Rectal smooth muscle tissue (tissue), 1 donor: ENCODE measurements at regions not wholly inside any gene's neighbourhood (a gene's known extent, or its start where the extent isn't known, plus 50 kb on each side); places are given as distances from the start of the nearest gene placed in this dataset.

Source experiments
- H3K27ac ChIP-seq: one replicate; pipeline ENCODE4 v1.7.0; 2013; ENCODE audit warnings: low read depth, low read length, inconsistent platforms
- H3K27me3 ChIP-seq: one replicate; pipeline ENCODE4 v1.7.0; 2013; ENCODE audit warnings: low read length; ENCODE audit not compliant: control insufficient read depth, insufficient read depth
- H3K36me3 ChIP-seq: one replicate; pipeline ENCODE4 v1.7.0; 2013; ENCODE audit warnings: low read length; ENCODE audit not compliant: control insufficient read depth, insufficient read depth
- H3K4me1 ChIP-seq: one replicate; pipeline ENCODE4 v1.7.0; 2013; ENCODE audit warnings: low read length; ENCODE audit not compliant: control insufficient read depth, insufficient read depth
- H3K4me3 ChIP-seq: one replicate; pipeline ENCODE4 v1.7.0; 2013; ENCODE audit warnings: low read length
- H3K9ac ChIP-seq: one replicate; pipeline ENCODE4 v1.7.0; 2013; ENCODE audit warnings: low read length

DNA sequence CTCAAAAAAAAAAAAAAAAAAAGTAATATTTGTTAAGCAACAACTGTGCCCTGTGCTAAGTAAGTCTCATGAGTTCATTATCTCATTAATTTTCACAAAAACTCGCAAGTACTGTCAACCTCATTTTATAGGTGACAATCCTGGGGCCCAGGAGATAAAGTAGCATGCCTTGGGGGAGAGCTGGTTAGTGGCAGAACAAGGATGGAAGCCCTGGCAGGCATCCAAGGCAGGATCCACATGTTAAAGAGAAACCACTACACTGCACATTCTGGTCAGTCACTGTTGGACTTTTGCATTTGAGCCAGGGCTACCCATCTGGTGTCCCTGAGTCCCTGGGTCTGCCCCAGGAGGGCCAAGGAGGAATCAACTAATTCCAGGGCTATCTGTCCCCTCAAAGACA is 54.6 kb downstream of the ZFP36L2 start:
- no peaks in the 10 kb centered on the region for H3K36me3 ChIP-seq
- no peak overlapping the region for H3K9ac ChIP-seq
- H3K27ac ChIP-seq: no peak overlapping the region
- no peaks in the 10 kb centered on the region for H3K27me3 ChIP-seq
- H3K4me1 ChIP-seq: no peaks in the 10 kb centered on the region
- no peak overlapping the region for H3K4me3 ChIP-seq

GRCh38 chr2:43170405-43171105 is 55.9 kb downstream of the ZFP36L2 start:
- Histone ChIP-seq H3K4me3 (no peak overlapping the region), H3K9ac (peak overlapping the region; percentile 27), H3K36me3 (no peaks in the 10 kb centered on the region), H3K27ac (no peak overlapping the region), H3K4me1 (no peaks in the 10 kb centered on the region), H3K27me3 (no peaks in the 10 kb centered on the region)

DNA sequence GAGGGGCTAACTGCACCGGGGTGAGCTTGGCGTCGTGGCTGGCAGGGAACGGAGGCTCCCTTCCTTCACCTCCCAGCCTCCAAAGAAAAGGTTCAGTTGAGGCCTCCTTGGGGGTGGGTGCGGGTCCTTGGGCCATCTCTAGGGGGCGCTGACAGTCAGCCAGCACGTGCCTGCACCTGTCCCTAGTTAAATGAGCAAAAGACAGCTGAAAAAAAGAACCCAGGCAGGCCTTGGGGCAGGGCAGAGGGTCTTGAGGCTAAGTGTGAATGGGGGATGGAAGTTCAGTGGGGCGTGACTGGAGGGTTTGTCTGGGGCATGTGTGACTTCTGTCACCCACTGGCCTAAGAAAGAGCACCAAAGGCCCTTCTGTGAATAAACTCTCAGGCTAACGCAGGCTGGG is 56.4 kb downstream of the ZFP36L2 start:
- no peaks in the 10 kb centered on the region for H3K4me1 ChIP-seq
- H3K36me3 ChIP-seq: no peaks in the 10 kb centered on the region
- H3K27ac ChIP-seq: no peak overlapping the region

GRCh38 chr2:43169099-43169945 is 57.1 kb downstream of the ZFP36L2 start:
- Histone ChIP-seq H3K4me1 (no peaks in the 10 kb centered on the region), H3K9ac (peak overlapping the region; percentile 32), H3K4me3 (peak overlapping the region; percentile 39), H3K27me3 (no peaks in the 10 kb centered on the region), H3K27ac (peak overlapping the region; percentile 20), H3K36me3 (no peaks in the 10 kb centered on the region)

More for the DNA sequence above, 56.4 kb downstream of the ZFP36L2 start:
- H3K9ac ChIP-seq: no peak overlapping the region
- H3K27me3 ChIP-seq: no peaks in the 10 kb centered on the region
- no peak overlapping the region for H3K4me3 ChIP-seq

DNA sequence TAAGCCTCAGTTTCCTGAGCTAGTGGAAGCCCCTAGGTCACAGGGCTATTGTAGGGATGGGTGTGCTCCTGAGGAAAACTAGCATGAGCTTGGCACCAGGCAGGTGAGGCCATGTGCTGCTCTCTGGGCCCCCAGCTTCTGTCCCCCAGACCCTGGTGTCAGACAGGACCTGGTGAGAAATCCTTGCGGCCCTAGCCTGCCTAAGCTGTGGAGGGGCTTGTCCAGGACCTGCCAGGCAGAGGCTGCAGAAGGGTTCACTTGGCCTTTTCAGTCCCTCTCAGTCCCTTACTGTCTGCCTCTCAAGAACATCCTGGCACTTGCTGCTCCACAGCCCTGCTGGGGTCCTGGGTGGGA is 58.4 kb downstream of the ZFP36L2 start:
- Histone ChIP-seq H3K27ac (no peak overlapping the region), H3K4me1 (no peaks in the 10 kb centered on the region), H3K9ac (peak overlapping the region; percentile 24), H3K4me3 (no peak overlapping the region), H3K27me3 (no peaks in the 10 kb centered on the region), H3K36me3 (no peaks in the 10 kb centered on the region)

DNA sequence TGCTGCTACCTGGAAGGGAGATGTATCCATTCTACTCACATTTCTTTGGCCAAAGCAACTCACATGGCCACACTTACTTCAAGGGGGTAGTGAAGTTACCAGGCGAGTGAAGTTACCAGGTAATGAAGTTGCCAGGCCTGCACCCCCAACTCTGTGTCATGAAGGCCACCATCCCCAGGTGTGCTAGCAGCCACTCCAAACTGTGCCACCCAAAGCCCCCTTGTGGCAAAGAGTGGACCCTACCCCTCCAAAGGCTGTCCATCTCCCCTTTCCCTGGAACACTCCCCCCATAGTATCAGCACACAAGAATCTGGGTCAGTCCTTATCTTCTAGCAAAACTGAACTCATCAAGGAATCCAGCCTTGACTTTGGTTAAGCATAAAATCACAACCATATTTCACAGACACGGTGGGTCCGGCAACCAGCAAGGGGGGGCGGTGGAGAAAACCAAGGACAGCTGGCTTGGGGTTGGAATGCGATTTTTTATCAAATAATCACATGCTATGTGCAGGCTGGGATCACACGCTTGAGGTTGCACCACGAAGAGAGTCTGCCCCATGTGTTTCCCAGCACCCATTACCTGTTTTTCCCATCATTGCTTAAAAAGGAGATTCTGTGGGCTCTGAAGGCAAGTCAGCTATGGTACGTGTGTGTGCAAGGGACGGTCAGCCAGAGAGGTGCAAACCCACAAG is 60.9 kb downstream of the ZFP36L2 start:
- Histone ChIP-seq H3K27ac (no peak overlapping the region), H3K9ac (no peak overlapping the region)

DNA sequence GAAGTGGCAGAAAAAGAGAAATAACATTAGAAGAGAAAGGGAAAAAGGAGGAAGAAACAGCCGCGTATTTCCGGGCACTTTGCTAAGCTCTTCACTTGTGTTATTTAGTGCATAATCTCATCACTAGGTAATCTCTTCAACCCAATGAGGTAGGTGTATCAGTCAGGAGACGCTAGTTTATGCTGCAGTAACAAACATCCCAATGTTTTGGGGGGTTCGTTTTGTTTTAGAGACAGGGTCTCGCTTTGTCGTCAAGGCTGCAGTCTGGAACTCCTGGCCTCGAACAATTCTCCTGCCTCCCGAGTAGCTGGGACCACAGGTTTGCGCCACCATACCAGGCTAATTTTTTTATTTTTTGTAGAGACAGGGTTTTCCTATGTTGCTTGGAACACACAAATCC is 61.7 kb downstream of the ZFP36L2 start:
- no peak overlapping the region for H3K27ac ChIP-seq
- H3K9ac ChIP-seq: no peak overlapping the region
- no peaks in the 10 kb centered on the region for H3K36me3 ChIP-seq
- no peak overlapping the region for H3K4me3 ChIP-seq
- H3K4me1 ChIP-seq: no peaks in the 10 kb centered on the region
- no peaks in the 10 kb centered on the region for H3K27me3 ChIP-seq

More for the DNA sequence above, 60.9 kb downstream of the ZFP36L2 start:
- H3K4me1 ChIP-seq: no peaks in the 10 kb centered on the region
- H3K4me3 ChIP-seq: no peak overlapping the region
- H3K27me3 ChIP-seq: no peaks in the 10 kb centered on the region
- H3K36me3 ChIP-seq: no peaks in the 10 kb centered on the region

DNA sequence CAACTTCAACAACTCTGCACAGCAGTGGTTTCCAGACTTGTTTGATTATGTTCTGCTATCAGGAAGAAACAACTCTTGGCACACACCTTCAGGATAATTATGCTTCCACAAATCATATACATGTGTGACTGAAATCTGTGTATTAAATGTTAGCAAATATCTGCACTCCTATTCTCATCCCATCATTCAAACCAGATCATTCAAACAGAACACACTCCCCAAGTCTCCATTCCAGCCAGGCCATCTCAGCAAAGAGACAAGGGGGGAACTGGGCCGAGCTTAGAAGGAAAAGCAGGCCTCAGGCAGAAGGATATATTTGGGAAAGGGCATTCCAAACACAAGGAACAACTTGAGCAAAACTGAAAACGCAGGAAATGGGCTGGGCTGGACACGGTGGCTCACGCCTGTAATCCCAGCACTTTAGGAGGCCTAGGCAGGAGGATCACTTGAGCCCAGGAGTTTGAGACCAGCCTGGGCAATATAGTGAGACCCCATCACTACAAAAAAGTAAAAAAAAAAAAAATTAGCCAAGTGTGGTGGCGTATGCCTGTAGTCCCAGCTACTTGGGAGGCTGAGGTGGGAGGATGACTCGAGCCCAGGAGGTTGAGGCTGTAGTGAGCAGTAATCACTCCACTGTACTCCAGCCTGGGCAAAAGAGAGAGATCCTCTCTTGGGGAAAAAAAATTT is 62.7 kb downstream of the ZFP36L2 start:
- H3K36me3 ChIP-seq: no peaks in the 10 kb centered on the region
- no peak overlapping the region for H3K9ac ChIP-seq
- H3K4me3 ChIP-seq: no peak overlapping the region
- H3K27ac ChIP-seq: no peak overlapping the region
- H3K27me3 ChIP-seq: no peaks in the 10 kb centered on the region
- peaks cover 7% of the 10 kb centered on the region for H3K4me1 ChIP-seq

GRCh38 chr2:43162511-43162776 is 64.0 kb downstream of the ZFP36L2 start:
- H3K36me3 ChIP-seq: no peaks in the 10 kb centered on the region
- H3K4me3 ChIP-seq: peak overlapping the region; percentile 0
- peaks cover 17% of the 10 kb centered on the region for H3K4me1 ChIP-seq
- no peak overlapping the region for H3K27ac ChIP-seq
- H3K9ac ChIP-seq: no peak overlapping the region
- no peaks in the 10 kb centered on the region for H3K27me3 ChIP-seq

DNA sequence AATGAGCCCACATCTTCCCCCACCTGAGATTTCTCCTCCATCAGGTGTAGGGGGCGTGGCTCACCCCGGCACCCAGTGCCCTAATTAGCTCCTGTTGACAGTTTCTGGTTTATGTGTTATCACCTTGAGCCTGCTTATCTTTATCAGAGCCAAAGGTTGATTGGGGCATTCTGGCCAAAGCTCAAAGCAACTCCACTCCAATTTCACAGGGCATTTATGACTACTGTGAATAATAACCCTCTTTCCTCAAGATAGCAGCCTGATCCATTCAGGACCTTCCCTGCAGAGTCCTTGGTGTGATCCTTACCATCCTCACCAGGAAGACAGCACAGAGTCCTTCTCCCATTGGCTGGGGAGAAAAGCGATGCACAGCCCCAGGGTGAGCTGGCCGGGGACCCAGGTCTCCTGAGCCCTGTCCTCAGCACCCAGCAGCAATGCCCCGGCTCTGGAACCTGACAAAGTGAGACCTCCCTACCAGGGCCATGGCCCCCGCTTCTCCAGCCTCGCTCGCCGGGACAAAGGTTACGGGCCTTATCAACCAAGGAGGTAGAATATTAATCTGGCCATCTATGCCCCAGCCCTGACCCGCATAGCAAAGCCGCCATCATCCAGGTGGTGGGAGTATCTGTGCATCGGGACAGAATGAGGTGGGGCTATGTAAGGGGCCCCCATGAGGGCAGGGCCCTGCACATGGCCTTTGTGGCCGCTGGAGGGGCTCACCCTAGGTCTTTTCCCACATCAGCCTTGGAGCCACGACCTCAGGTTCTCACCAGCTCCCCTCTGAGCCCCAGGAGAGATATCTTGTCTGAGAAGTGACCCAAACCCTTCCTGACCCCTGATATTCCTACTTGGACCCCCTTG is 64.5 kb downstream of the ZFP36L2 start:
- H3K4me1 ChIP-seq: peaks cover 17% of the 10 kb centered on the region

GRCh38 chr2:43160778-43161177 is 65.6 kb downstream of the ZFP36L2 start:
- Histone ChIP-seq H3K27ac (no peak overlapping the region), H3K27me3 (no peaks in the 10 kb centered on the region), H3K4me1 (peaks cover 17% of the 10 kb centered on the region), H3K4me3 (no peak overlapping the region), H3K9ac (no peak overlapping the region), H3K36me3 (no peaks in the 10 kb centered on the region)

More for the DNA sequence above, 64.5 kb downstream of the ZFP36L2 start:
- Histone ChIP-seq H3K4me3 (peak overlapping the region; percentile 0), H3K9ac (no peak overlapping the region), H3K27ac (no peak overlapping the region), H3K36me3 (no peaks in the 10 kb centered on the region), H3K27me3 (no peaks in the 10 kb centered on the region)
